GM23338 (cell line): ENCODE measurements at regions not wholly inside any gene's neighbourhood (a gene's known extent, or its start where the extent isn't known, plus 50 kb on each side); places are given as distances from the start of the nearest gene placed in this dataset.

Source experiments
- CREB1 ChIP-seq: fragments of 250-450 bp; sonication (Bioruptor Pico); IDR thresholded peaks from 2 replicates; pipeline ENCODE4 v1.5.0; 2020; ENCODE audit warnings: low read depth, mild to moderate bottlenecking, moderate library complexity
- CTCF ChIP-seq, 2 experiments: fragments of 200-600 bp in 1 of 2; sonication (generic) in 1 of 2; conservative IDR thresholded peaks; 2 replicates each; pipeline versions ENCODE4 v1.5.1 to v1.6.1; 2016 to 2017; ENCODE audit warnings: antibody characterized with exemption in 2 of 2, low read depth in 2 of 2, mild to moderate bottlenecking in 2 of 2, moderate library complexity in 1 of 2
- ETS1 ChIP-seq: IDR thresholded peaks from 2 replicates; pipeline ENCODE4 v1.6.1; 2016; ENCODE audit warnings: antibody characterized with exemption
- EZH2 ChIP-seq: fragments of 200-600 bp; sonication (generic); IDR thresholded peaks from one replicate; pipeline ENCODE4 v1.8.0; 2017; ENCODE audit warnings: antibody characterized with exemption, mild to moderate bottlenecking, low read depth; ENCODE audit not compliant: unreplicated experiment
- EZH2phosphoT487 ChIP-seq: fragments of 200-600 bp; sonication (generic); IDR thresholded peaks from one replicate; pipeline ENCODE4 v1.8.1; 2018; ENCODE audit warnings: antibody characterized with exemption; ENCODE audit not compliant: unreplicated experiment
- JUNB ChIP-seq: IDR thresholded peaks from one replicate; pipeline ENCODE4 v1.6.1; 2016; ENCODE audit warnings: antibody characterized with exemption; ENCODE audit not compliant: unreplicated experiment
- NANOG ChIP-seq: IDR thresholded peaks from 2 replicates; pipeline ENCODE4 v1.6.1; 2016; ENCODE audit warnings: antibody characterized with exemption, borderline replicate concordance
- POLR2AphosphoS5 ChIP-seq: IDR thresholded peaks from 2 replicates; pipeline ENCODE4 v1.6.1; 2016; ENCODE audit warnings: antibody characterized with exemption, low read depth
- REST ChIP-seq: IDR thresholded peaks from one replicate; pipeline ENCODE4 v1.6.1; 2018; ENCODE audit warnings: antibody characterized with exemption; ENCODE audit not compliant: unreplicated experiment
- ZNF331 ChIP-seq: fragments of 250-450 bp; sonication (Bioruptor Pico); IDR thresholded peaks from 2 replicates; pipeline ENCODE4 v1.5.0; 2020; ENCODE audit warnings: low read depth, mild to moderate bottlenecking, moderate library complexity
- ZNF462 ChIP-seq: fragments of 250-450 bp; sonication (Bioruptor Pico); IDR thresholded peaks from 2 replicates; pipeline ENCODE4 v1.5.0; 2020; ENCODE audit warnings: mild to moderate bottlenecking, moderate library complexity

GRCh38 chr5:165809914-165810313, 2304.5 kb downstream of the MAT2B start:
- TF ChIP-seq CTCF (conservative IDR thresholded peaks at IDR 0.05; ENCODE audit: low read depth in 2 of 2) = no peak
- TF ChIP-seq POLR2AphosphoS5 = no peak
- no peak for TF ChIP-seq JUNB
- no peak for TF ChIP-seq ZNF462 (CRISPR knock-in tag)
- no peak for TF ChIP-seq EZH2phosphoT487
- no peak for TF ChIP-seq EZH2
- no peak for TF ChIP-seq ETS1
- no peak for TF ChIP-seq NANOG
- TF ChIP-seq REST = no peak
- no peak for TF ChIP-seq CREB1 (CRISPR knock-in tag)
- TF ChIP-seq ZNF331 = no peak
